ENCODE measurements at regions not wholly inside any gene's neighbourhood (a gene's known extent, or its start where the extent isn't known, plus 50 kb on each side); places are given as distances from the start of the nearest gene placed in this dataset.

- TF ChIP-seq, protein P1, sequence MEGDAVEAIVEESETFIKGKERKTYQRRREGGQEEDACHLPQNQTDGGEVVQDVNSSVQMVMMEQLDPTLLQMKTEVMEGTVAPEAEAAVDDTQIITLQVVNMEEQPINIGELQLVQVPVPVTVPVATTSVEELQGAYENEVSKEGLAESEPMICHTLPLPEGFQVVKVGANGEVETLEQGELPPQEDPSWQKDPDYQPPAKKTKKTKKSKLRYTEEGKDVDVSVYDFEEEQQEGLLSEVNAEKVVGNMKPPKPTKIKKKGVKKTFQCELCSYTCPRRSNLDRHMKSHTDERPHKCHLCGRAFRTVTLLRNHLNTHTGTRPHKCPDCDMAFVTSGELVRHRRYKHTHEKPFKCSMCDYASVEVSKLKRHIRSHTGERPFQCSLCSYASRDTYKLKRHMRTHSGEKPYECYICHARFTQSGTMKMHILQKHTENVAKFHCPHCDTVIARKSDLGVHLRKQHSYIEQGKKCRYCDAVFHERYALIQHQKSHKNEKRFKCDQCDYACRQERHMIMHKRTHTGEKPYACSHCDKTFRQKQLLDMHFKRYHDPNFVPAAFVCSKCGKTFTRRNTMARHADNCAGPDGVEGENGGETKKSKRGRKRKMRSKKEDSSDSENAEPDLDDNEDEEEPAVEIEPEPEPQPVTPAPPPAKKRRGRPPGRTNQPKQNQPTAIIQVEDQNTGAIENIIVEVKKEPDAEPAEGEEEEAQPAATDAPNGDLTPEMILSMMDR (conservative IDR thresholded peaks at IDR 0.05), result no peak
- Histone ChIP-seq H4K8ac (replicated peaks; ENCODE audit: insufficient read length, low read depth, low read length) (no peak overlapping the region), H3K4me2 (ENCODE audit: insufficient read depth, insufficient read length, low read length) (no peak overlapping the region), H3K4me1 (ENCODE audit: insufficient read depth, low read length) (no peaks in the 10 kb centered on the region; the same call in 1 of the 2 replicates), H2AK5ac (ENCODE audit: insufficient read length, low read length) (no peak overlapping the region), H2BK15ac (ENCODE audit: low read depth, low read length) (no peak overlapping the region), H4K91ac (ENCODE audit: insufficient read length, low read depth, low read length) (no peak overlapping the region), H2BK5ac (ENCODE audit: insufficient read length, low read length) (no peak overlapping the region), H3K79me1 (ENCODE audit: insufficient read depth, low read depth, low read length, poor library complexity, severe bottlenecking) (no peaks in the 10 kb centered on the region), H2BK12ac (ENCODE audit: insufficient read length, low read depth, low read length) (no peak overlapping the region), H4K20me1 (ENCODE audit: control insufficient read depth, insufficient read depth, insufficient read length) (no peaks in the 10 kb centered on the region), H3K56ac (ENCODE audit: insufficient read length, low read depth, low read length) (no peak overlapping the region), H2AFZ (ENCODE audit: low read length) (no peak overlapping the region), H3K23me2 (ENCODE audit: insufficient read length, low read depth, low read length, poor library complexity, severe bottlenecking) (peaks cover under 1% of the 10 kb centered on the region), H3T11ph (ENCODE audit: low read length) (no peak overlapping the region), H3K9me3 (ENCODE audit: control insufficient read depth, low read depth, low read length) (peaks cover 5% of the 10 kb centered on the region), H3K4ac (ENCODE audit: low read depth, low read length) (no peak overlapping the region), H2BK120ac (ENCODE audit: low read depth, low read length, poor library complexity, severe bottlenecking) (no peak overlapping the region), H3K79me2 (ENCODE audit: insufficient read depth, low read length) (no peaks in the 10 kb centered on the region), H3K27me3 (ENCODE audit: insufficient read depth, low read length) (no peaks in the 10 kb centered on the region), H3K23ac (ENCODE audit: insufficient read length, low read depth, low read length) (no peak overlapping the region), H3K18ac (ENCODE audit: insufficient read length, low read depth, low read length) (no peak overlapping the region), H3K27ac (ENCODE audit: insufficient read length, low read depth, low read length) (no peak overlapping the region), H2BK20ac (ENCODE audit: low read depth, low read length, poor library complexity, severe bottlenecking) (no peak overlapping the region), H3K9ac (ENCODE audit: extremely low read depth, insufficient read length, low read length) (no peak overlapping the region), H3K14ac (ENCODE audit: insufficient read depth, low read length) (no peak overlapping the region), H4K5ac (ENCODE audit: insufficient read length, low read depth, low read length) (no peak overlapping the region)
- Mint-ChIP-seq H3K36me3 (ENCODE audit: insufficient read depth in 1 of 3, low read depth in 3 of 3) (peaks cover 2 to 62% (median 22%) of the 10 kb centered on the region in 3 experiments), H3K9me3 (peaks cover 8 to 15% of the 10 kb centered on the region in 2 experiments; a peak in 4 of 5 replicates), H3K4me1 (peaks cover 0 to 2% of the 10 kb centered on the region in 2 experiments; a peak in 1 of 4 replicates), H3K27ac (no peak overlapping the region), H3K27me3 (ENCODE audit: low read depth) (no peaks in the 10 kb centered on the region; the same call in 1 of the 2 replicates), H3K4me3 (no peak overlapping the region)
- no CpG with 5 or more reads among the region's 3 CpGs for WGBS (ENCODE audit: extremely low coverage, insufficient read length, low lambda C conversion rate)
- DNase-seq, result no peak
These were observed 352.2 kb downstream of the AACS start for GRCh38 chr12:125417446-125417845.

Measured in H9 (cell line).